Hepatocyte (in vitro differentiated cells): ENCODE measurements at regions not wholly inside any gene's neighbourhood (a gene's known extent, or its start where the extent isn't known, plus 50 kb on each side); places are given as distances from the start of the nearest gene placed in this dataset.
A peak's percentile ranks its signal among the peaks of the same experiment; 100 is the strongest.

Experiments
- DNase-seq: peaks from one replicate; pipeline ENCODE4 v3.0.0-alpha.2; 2016; ENCODE audit warnings: low spot score
- H2AFZ ChIP-seq: fragments of 200-600 bp; sonication (generic); 2 replicates; pipeline ENCODE4 v1.6.0; 2016; ENCODE audit warnings: antibody characterized with exemption, mild to moderate bottlenecking
- H3K27ac ChIP-seq: fragments of 200-600 bp; sonication (generic); 2 replicates; pipeline ENCODE4 v1.5.1; 2016; ENCODE audit warnings: mild to moderate bottlenecking
- H3K27me3 ChIP-seq: fragments of 200-600 bp; sonication (generic); 2 replicates; pipeline ENCODE4 v1.6.1; 2016
- H3K36me3 ChIP-seq: fragments of 200-600 bp; sonication (generic); replicated peaks from 2 replicates; pipeline ENCODE4 v1.5.1; 2016; ENCODE audit warnings: low read depth; ENCODE audit not compliant: insufficient read depth
- H3K4me1 ChIP-seq: fragments of 200-600 bp; sonication (generic); 2 replicates; pipeline ENCODE4 v1.5.1; 2016; ENCODE audit warnings: mild to moderate bottlenecking, moderate library complexity; ENCODE audit not compliant: insufficient read depth
- H3K4me2 ChIP-seq: fragments of 200-600 bp; sonication (generic); 2 replicates; pipeline ENCODE4 v1.6.0; 2016
- H3K4me3 ChIP-seq: fragments of 200-600 bp; sonication (generic); 2 replicates; pipeline ENCODE4 v1.5.1; 2016; ENCODE audit warnings: mild to moderate bottlenecking
- H3K79me2 ChIP-seq: fragments of 200-600 bp; sonication (generic); 2 replicates; pipeline ENCODE4 v1.6.0; 2017; ENCODE audit warnings: mild to moderate bottlenecking
- H3K9me2 ChIP-seq: fragments of 200-600 bp; sonication (generic); replicated peaks from 2 replicates; pipeline ENCODE4 v1.6.0; 2017; ENCODE audit warnings: mild to moderate bottlenecking; ENCODE audit not compliant: insufficient read depth
- H3K9me3 ChIP-seq: fragments of 200-600 bp; sonication (generic); 2 replicates; pipeline ENCODE4 v1.5.1; 2016; ENCODE audit warnings: low read depth, mild to moderate bottlenecking
- H4K20me1 ChIP-seq: fragments of 200-600 bp; sonication (generic); 2 replicates; pipeline ENCODE4 v1.6.0; 2016; ENCODE audit warnings: mild to moderate bottlenecking; ENCODE audit not compliant: insufficient read depth, poor library complexity, severe bottlenecking
- CTCF ChIP-seq: fragments of 200-600 bp; sonication (generic); IDR thresholded peaks from 2 replicates; pipeline ENCODE4 v1.5.1; 2016; ENCODE audit warnings: antibody characterized with exemption, mild to moderate bottlenecking; ENCODE audit not compliant: poor library complexity
- EZH2 ChIP-seq: fragments of 200-600 bp; sonication (generic); IDR thresholded peaks from 2 replicates; pipeline ENCODE4 v1.6.1; 2016; ENCODE audit warnings: antibody characterized with exemption, mild to moderate bottlenecking, borderline replicate concordance
- EZH2phosphoT487 ChIP-seq: fragments of 200-600 bp; sonication (generic); IDR thresholded peaks from one replicate; pipeline ENCODE4 v1.6.1; 2018; ENCODE audit warnings: antibody characterized with exemption, mild to moderate bottlenecking, low read depth, moderate library complexity; ENCODE audit not compliant: unreplicated experiment, severe bottlenecking
- WGBS: methylation state at CpG from one replicate; pipeline ENCODE4 v1.1.6; 2016; ENCODE audit warnings: low lambda C conversion rate; ENCODE audit errors: missing lambda C conversion rate; 5-methylcytosine and 5-hydroxymethylcytosine counted together

- H3K9me3 ChIP-seq = no peaks in the 10 kb centered on the region
- H3K79me2 ChIP-seq = no peaks in the 10 kb centered on the region
- H3K4me2 ChIP-seq = no peak overlapping the region
- H3K36me3 ChIP-seq = no peaks in the 10 kb centered on the region
- TF ChIP-seq EZH2 (no peak), CTCF (peak; percentile 42)
- WGBS = 63% methylated on average over 2 of the region's 2 CpGs
- no peaks in the 10 kb centered on the region for H3K4me1 ChIP-seq
- no peaks in the 10 kb centered on the region for H4K20me1 ChIP-seq
- H3K27ac ChIP-seq = no peak overlapping the region
- no peaks in the 10 kb centered on the region for H3K27me3 ChIP-seq
- peak; percentile 44 for DNase-seq
- H2AFZ ChIP-seq = no peak overlapping the region
- H3K9me2 ChIP-seq = no peaks in the 10 kb centered on the region
- H3K4me3 ChIP-seq = no peak overlapping the region
Measured at GRCh38 chr3:189041482-189042090, 130.2 kb upstream of the TPRG1 start.

GRCh38 chr3:189042832-189043231 is 128.9 kb upstream of the TPRG1 start:
- TF ChIP-seq EZH2phosphoT487 = no peak
- TF ChIP-seq CTCF = no peak
- no peak for TF ChIP-seq EZH2
- Histone ChIP-seq H3K36me3 (no peaks in the 10 kb centered on the region), H2AFZ (no peak overlapping the region), H3K4me1 (no peaks in the 10 kb centered on the region), H3K4me3 (no peak overlapping the region), H3K9me2 (no peaks in the 10 kb centered on the region), H3K27me3 (no peaks in the 10 kb centered on the region), H4K20me1 (no peaks in the 10 kb centered on the region), H3K27ac (no peak overlapping the region), H3K9me3 (no peaks in the 10 kb centered on the region), H3K79me2 (no peaks in the 10 kb centered on the region), H3K4me2 (no peak overlapping the region)
- 87% methylated on average over 4 of the region's 4 CpGs for WGBS
- no peak for DNase-seq

- no peak overlapping the region for H3K27ac ChIP-seq
- 90% methylated on average over 7 of the region's 7 CpGs for whole genome bisulfite sequencing
- H3K9me2 ChIP-seq = no peaks in the 10 kb centered on the region
- H2AFZ ChIP-seq = no peak overlapping the region
- H3K4me2 ChIP-seq = no peak overlapping the region
- no peak overlapping the region for H3K4me3 ChIP-seq
- H3K9me3 ChIP-seq = no peaks in the 10 kb centered on the region
- H3K27me3 ChIP-seq = no peaks in the 10 kb centered on the region
- H3K36me3 ChIP-seq = no peaks in the 10 kb centered on the region
- no peaks in the 10 kb centered on the region for H3K4me1 ChIP-seq
- no peaks in the 10 kb centered on the region for H4K20me1 ChIP-seq
- TF ChIP-seq EZH2phosphoT487 (no peak), CTCF (no peak), EZH2 (no peak)
- no peaks in the 10 kb centered on the region for H3K79me2 ChIP-seq
- no peak for DNase-seq
Measured at GRCh38 chr3:189049458-189050236, 122.1 kb upstream of the TPRG1 start.
